ENCODE measurements at regions not wholly inside any gene's neighbourhood (a gene's known extent, or its start where the extent isn't known, plus 50 kb on each side); places are given as distances from the start of the nearest gene placed in this dataset.

- TF ChIP-seq, protein P1, sequence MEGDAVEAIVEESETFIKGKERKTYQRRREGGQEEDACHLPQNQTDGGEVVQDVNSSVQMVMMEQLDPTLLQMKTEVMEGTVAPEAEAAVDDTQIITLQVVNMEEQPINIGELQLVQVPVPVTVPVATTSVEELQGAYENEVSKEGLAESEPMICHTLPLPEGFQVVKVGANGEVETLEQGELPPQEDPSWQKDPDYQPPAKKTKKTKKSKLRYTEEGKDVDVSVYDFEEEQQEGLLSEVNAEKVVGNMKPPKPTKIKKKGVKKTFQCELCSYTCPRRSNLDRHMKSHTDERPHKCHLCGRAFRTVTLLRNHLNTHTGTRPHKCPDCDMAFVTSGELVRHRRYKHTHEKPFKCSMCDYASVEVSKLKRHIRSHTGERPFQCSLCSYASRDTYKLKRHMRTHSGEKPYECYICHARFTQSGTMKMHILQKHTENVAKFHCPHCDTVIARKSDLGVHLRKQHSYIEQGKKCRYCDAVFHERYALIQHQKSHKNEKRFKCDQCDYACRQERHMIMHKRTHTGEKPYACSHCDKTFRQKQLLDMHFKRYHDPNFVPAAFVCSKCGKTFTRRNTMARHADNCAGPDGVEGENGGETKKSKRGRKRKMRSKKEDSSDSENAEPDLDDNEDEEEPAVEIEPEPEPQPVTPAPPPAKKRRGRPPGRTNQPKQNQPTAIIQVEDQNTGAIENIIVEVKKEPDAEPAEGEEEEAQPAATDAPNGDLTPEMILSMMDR (IDR thresholded peaks at IDR 0.05) = no peak
- TF ChIP-seq POLR2AphosphoS5 (IDR thresholded peaks at IDR 0.05; ENCODE audit: insufficient read depth in 1 of 2, low read depth in 1 of 2) = no peak
Measured at GRCh38 chr14:62168564-62169155, 406.4 kb downstream of the SNAPC1 start.

Data from vagina (tissue), 2 donors.